OCI-LY3 (cell line): ENCODE measurements at regions not wholly inside any gene's neighbourhood (a gene's known extent, or its start where the extent isn't known, plus 50 kb on each side); places are given as distances from the start of the nearest gene placed in this dataset.

Experiments
- H2AFZ ChIP-seq: fragments of 200-600, 300-600 bp; shearing (Covaris generic); 2 replicates; pipeline ENCODE4 v1.6.0; 2014; ENCODE audit warnings: antibody characterized with exemption, low read depth, low read length
- H3K27ac ChIP-seq: fragments of 200-600, 300-600 bp; sonication (generic); 2 replicates; pipeline ENCODE4 v1.5.1; 2014; ENCODE audit warnings: mild to moderate bottlenecking, low read length, moderate library complexity, mixed read lengths
- H3K27me3 ChIP-seq: fragments of 200-600, 300-600 bp; sonication (generic); 2 replicates; pipeline ENCODE4 v1.6.1; 2014; ENCODE audit warnings: low read depth, low read length, mixed read lengths
- H3K36me3 ChIP-seq: fragments of 200-600, 300-600 bp; sonication (generic); replicated peaks from 2 replicates; pipeline ENCODE3; 2014; ENCODE audit warnings: low read depth, low read length, mixed read lengths
- H3K4me1 ChIP-seq: fragments of 300-600, 200-600 bp; sonication (generic); 2 replicates; pipeline ENCODE4 v1.6.1; 2014; ENCODE audit warnings: low read length, mixed read lengths
- H3K4me2 ChIP-seq: fragments of 200-600, 300-600 bp; sonication (generic); 2 replicates; pipeline ENCODE4 v1.6.1; 2014; ENCODE audit warnings: low read length, mixed read lengths
- H3K4me3 ChIP-seq: fragments of 300-600, 200-600 bp; sonication (generic); 2 replicates; pipeline ENCODE4 v1.5.1; 2014; ENCODE audit warnings: antibody characterized with exemption, mild to moderate bottlenecking, low read length, moderate library complexity
- H3K79me2 ChIP-seq: fragments of 300-600, 200-600 bp; shearing (Covaris generic); 2 replicates; pipeline ENCODE4 v1.6.1; 2014; ENCODE audit warnings: mild to moderate bottlenecking, low read length, mixed read lengths
- H3K9ac ChIP-seq: fragments of 300-600, 200-600 bp; shearing (Covaris generic); 2 replicates; pipeline ENCODE4 v1.6.0; 2014; ENCODE audit warnings: mild to moderate bottlenecking, low read length, moderate library complexity
- H3K9me3 ChIP-seq: fragments of 200-600, 300-600 bp; shearing (Covaris generic); 2 replicates; pipeline ENCODE4 v1.6.1; 2014; ENCODE audit warnings: low read length, mixed read lengths; ENCODE audit not compliant: insufficient read depth
- H4K20me1 ChIP-seq: fragments of 200-600, 300-600 bp; sonication (generic); 2 replicates; pipeline ENCODE4 v1.6.1; 2016; ENCODE audit warnings: low read length, mixed read lengths; ENCODE audit not compliant: insufficient read depth
- CTCF ChIP-seq: fragments of 200-600, 300-600 bp; sonication (generic); IDR thresholded peaks from 2 replicates; pipeline ENCODE4 v1.5.1; 2014; ENCODE audit warnings: antibody characterized with exemption, low read length, low read depth
- EZH2phosphoT487 ChIP-seq: fragments of 200-600 bp; shearing (Covaris generic); IDR thresholded peaks from 2 replicates; pipeline ENCODE4 v1.6.1; 2018; ENCODE audit warnings: antibody characterized with exemption, mixed run types, low read depth

GRCh38 chr9:89684218-89684617, 79.4 kb downstream of the GADD45G start:
- Histone ChIP-seq H3K4me1 (no peaks in the 10 kb centered on the region), H3K27ac (no peak overlapping the region), H3K27me3 (peaks cover 9% of the 10 kb centered on the region), H3K36me3 (no peaks in the 10 kb centered on the region), H2AFZ (no peak overlapping the region), H3K9ac (no peak overlapping the region), H3K9me3 (no peaks in the 10 kb centered on the region), H3K4me2 (no peak overlapping the region), H3K79me2 (no peaks in the 10 kb centered on the region), H3K4me3 (no peak overlapping the region), H4K20me1 (no peaks in the 10 kb centered on the region)
- no peak for TF ChIP-seq EZH2phosphoT487
- no peak for TF ChIP-seq CTCF

DNA sequence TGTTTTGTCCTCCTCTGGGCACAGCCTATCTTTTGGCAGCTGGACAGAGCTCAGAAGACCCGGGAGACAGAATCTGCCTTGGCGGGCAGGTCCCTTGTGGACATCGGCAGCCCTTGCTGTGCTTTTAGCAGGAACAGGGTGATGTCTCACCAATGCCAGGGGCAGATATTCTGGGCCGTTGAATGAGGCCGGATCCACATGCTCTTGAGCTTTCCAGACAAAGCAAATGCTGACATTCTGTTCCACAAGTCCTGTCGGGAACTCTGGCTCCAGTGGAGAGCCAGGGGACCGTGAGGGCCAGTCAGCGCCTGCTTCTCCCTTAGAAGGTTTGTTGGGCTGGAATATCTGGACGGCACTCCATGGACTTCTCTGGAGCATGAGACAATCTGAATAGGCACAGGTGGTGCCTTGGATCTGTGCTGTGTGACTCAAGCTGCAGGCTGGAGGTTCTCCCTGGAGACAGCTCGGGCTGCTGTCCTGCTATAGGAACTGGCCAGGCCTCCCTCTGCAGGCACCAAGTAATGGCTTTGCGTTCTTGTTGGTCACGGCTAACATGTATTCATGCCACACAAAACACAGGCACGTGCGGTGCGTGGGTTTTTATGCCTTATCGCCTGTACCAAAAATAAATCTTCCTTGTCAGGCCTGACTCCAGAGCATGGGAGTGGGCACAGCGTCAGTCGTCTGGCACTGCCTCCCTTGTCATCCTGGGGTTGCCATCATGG, 80.3 kb downstream of the GADD45G start:
- H3K27ac ChIP-seq: no peak overlapping the region

DNA sequence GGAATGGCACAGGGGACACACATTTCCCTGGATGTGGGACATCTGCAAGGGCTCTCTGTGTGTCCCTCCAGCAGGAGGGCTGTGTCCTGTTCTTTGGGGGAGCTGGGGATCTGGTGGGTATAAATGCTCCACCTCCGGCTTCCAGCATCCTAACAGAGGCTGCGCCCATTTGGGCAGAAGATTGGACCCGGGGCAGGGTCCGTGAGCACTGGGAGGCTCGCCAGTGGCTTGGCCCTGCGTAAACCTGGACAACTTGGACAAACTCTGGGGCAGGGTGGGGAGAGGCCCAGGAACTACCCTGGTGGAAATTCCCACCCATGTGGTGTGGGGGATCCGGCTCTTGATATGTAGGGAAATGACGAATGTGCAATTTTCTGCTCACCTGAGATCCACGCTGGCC, 80.9 kb downstream of the GADD45G start:
- Histone ChIP-seq H3K36me3 (no peaks in the 10 kb centered on the region), H3K4me1 (peaks cover 5% of the 10 kb centered on the region), H3K79me2 (no peaks in the 10 kb centered on the region), H3K9ac (no peak overlapping the region), H3K4me2 (no peak overlapping the region), H3K4me3 (no peak overlapping the region), H4K20me1 (no peaks in the 10 kb centered on the region), H3K27me3 (peaks cover 13% of the 10 kb centered on the region), H3K9me3 (no peaks in the 10 kb centered on the region), H3K27ac (no peak overlapping the region), H2AFZ (no peak overlapping the region)
- TF ChIP-seq CTCF (no peak), EZH2phosphoT487 (no peak)

More for the DNA sequence above, 80.3 kb downstream of the GADD45G start:
- Histone ChIP-seq H3K4me1 (no peaks in the 10 kb centered on the region), H3K9ac (no peak overlapping the region), H3K4me2 (no peak overlapping the region), H2AFZ (no peak overlapping the region), H3K36me3 (no peaks in the 10 kb centered on the region), H3K79me2 (no peaks in the 10 kb centered on the region), H3K27me3 (peaks cover 13% of the 10 kb centered on the region), H3K4me3 (no peak overlapping the region), H4K20me1 (no peaks in the 10 kb centered on the region), H3K9me3 (no peaks in the 10 kb centered on the region)
- TF ChIP-seq EZH2phosphoT487 (no peak), CTCF (no peak)

DNA sequence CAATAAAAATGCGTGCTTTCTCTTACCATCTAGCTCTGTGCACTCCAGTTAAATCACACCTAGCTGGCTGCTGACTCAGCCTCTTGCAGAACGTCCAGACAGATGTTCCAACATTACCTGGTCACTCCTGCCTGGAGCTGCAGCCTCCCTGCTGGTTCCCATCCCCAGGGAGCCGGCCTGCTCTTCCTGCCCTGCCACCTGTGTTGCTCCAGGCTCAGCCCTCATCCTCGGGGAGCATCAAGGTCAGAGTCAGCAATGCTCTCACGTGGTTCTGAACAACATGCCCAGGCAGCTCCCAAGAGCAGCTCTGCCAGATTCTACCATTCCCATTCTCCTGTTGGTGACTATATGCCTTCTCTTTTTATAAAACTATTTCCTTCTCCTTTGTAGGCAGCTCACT, 81.3 kb downstream of the GADD45G start:
- H2AFZ ChIP-seq: no peak overlapping the region

More for the DNA sequence above, 81.3 kb downstream of the GADD45G start:
- Histone ChIP-seq H3K27ac (no peak overlapping the region), H3K9me3 (no peaks in the 10 kb centered on the region), H3K4me3 (no peak overlapping the region), H3K4me2 (no peak overlapping the region), H3K27me3 (peaks cover 13% of the 10 kb centered on the region), H4K20me1 (no peaks in the 10 kb centered on the region), H3K9ac (no peak overlapping the region), H3K36me3 (no peaks in the 10 kb centered on the region), H3K4me1 (peaks cover 9% of the 10 kb centered on the region), H3K79me2 (no peaks in the 10 kb centered on the region)
- TF ChIP-seq CTCF (no peak), EZH2phosphoT487 (no peak)
